ENCODE measurements at regions not wholly inside any gene's neighbourhood (a gene's known extent, or its start where the extent isn't known, plus 50 kb on each side); places are given as distances from the start of the nearest gene placed in this dataset.
"Not testable (repeated sequence)": the region's sequence is repeated elsewhere in the genome, so short reads cannot be mapped to it uniquely, and the experiment has no call there.

DNA sequence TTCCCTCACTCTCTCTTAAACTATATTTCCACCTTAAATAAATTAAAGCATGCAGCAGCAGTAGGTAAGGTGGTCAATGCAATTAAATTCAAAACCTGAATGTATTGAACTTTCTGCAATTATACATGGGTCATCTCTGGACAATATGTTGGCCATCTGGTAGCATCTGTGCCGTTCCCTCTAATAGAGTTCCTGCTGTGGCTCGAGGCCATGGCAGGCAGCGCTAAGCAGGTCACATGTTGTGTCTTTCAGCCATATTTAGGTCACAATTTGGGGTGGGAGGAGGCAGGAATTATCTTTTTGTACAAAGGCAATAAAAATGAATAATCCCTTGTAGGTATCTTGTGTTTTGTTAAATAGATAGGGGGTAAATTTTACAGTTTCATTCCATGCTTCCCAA, 676.2 kb downstream of the ZEB2 start:
- DNase-seq (ENCODE audit: extremely low spot score): no peak
- TF ChIP-seq CTCF (IDR thresholded peaks at IDR 0.05; ENCODE audit: control extremely low read depth, extremely low read depth, low read depth, missing control alignments): no peak
- ChIA-PET CTCF (no interaction called here), POLR2A (no interaction called here)

DNA sequence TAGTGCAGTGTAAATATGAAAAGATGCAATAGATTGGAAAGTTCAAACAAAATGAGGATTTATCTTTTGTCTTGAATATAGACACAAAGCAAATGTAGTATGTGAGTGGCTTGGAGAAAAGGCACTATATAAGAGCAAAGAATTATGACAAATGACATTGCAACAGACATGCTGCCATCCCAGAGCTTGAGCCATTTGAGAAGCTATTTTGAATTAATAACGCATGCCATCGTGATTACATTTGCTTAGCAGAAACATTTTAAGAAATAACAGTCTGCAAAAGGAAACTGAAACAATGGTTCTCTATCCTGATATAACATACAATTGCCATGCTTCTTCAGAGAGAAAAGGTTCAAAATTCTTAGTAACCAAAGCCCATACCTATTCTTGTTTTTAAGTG, 677.1 kb downstream of the ZEB2 start:
- POLR2A ChIA-PET: no interaction called here
- CTCF ChIA-PET: no interaction called here
- DNase-seq (ENCODE audit: extremely low spot score): no peak
- TF ChIP-seq CTCF (IDR thresholded peaks at IDR 0.05; ENCODE audit: control extremely low read depth, extremely low read depth, low read depth, missing control alignments): no peak

GRCh38 chr2:143841935-143842334, 678.0 kb downstream of the ZEB2 start:
- POLR2A ChIA-PET: no interaction called here
- no peak for TF ChIP-seq CTCF (IDR thresholded peaks at IDR 0.05; ENCODE audit: control extremely low read depth, extremely low read depth, low read depth, missing control alignments)
- CTCF ChIA-PET: interaction anchor here (1.0 to 1.7 kb wide), 4 partner anchors 10 to 73 kb away, joined by 3 to 4 read pairs (median 3); no protein-coding TSS in a partner anchor
- DNase-seq (ENCODE audit: extremely low spot score): no peak

DNA sequence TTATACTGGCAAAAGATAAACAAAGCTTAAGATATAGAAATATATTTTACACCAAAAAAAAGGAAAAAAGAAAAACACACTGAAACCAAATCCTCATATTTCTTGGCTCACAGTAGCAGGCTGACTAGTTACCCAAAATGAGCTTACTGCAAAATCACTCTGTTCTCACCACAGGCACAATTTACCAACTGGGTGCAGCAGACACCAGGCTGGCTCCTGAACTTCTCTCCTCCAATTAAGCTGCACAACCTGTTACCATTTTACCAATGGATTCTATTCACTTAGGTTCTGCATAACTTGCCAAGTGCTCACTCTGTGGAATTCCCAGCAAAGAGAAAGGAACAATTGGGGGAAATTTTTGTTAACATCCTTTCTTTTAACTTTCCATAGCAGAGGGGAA, 679.3 kb downstream of the ZEB2 start:
- no peak for DNase-seq (ENCODE audit: extremely low spot score)
- ChIA-PET CTCF (interaction anchor here (1.0 to 1.5 kb wide), 3 partner anchors 11 to 61 kb away, joined by 3 to 5 read pairs (median 3); no protein-coding TSS in a partner anchor), POLR2A (no interaction called here)
- no peak for TF ChIP-seq CTCF (IDR thresholded peaks at IDR 0.05; ENCODE audit: control extremely low read depth, extremely low read depth, low read depth, missing control alignments)

GRCh38 chr2:143840194-143840593, 679.7 kb downstream of the ZEB2 start:
- no peak for TF ChIP-seq CTCF (IDR thresholded peaks at IDR 0.05; ENCODE audit: control extremely low read depth, extremely low read depth, low read depth, missing control alignments)
- no peak for DNase-seq (ENCODE audit: extremely low spot score)
- CTCF ChIA-PET: interaction anchor here (1.0 to 1.5 kb wide), 4 partner anchors 10 to 61 kb away, joined by 3 to 5 read pairs (median 4); no protein-coding TSS in a partner anchor
- POLR2A ChIA-PET: no interaction called here

DNA sequence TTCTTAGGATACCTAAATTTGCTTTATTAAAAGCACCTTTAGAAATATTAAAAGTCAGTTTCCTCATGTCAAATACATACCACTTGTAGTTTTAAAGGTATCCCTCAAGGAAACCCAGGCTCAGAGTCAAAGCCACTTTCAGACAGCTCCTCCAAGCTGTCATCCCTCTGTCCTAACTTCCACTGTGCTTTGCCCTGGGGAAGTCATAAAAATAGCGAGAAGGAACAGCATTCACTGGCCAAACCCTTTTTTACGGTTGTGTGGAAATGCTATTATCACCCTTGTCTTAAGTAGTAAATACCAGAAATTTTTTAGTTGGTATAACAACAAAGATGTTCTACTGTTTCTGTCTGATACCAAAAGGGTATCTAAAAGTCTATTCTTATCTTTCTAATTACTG, 680.5 kb downstream of the ZEB2 start:
- no peak for DNase-seq (ENCODE audit: extremely low spot score)
- CTCF ChIA-PET: interaction anchor here (1.1 to 1.5 kb wide), 4 partner anchors 14 to 1913 kb away, joined by 3 to 5 read pairs (median 4); no protein-coding TSS in a partner anchor
- POLR2A ChIA-PET: no interaction called here
- no peak for TF ChIP-seq CTCF (IDR thresholded peaks at IDR 0.05; ENCODE audit: control extremely low read depth, extremely low read depth, low read depth, missing control alignments)

- CTCF ChIA-PET: interaction anchor here (1.5 kb wide), 1 partner anchor 18 kb away, joined by 3 read pairs; no protein-coding TSS in a partner anchor
- DNase-seq (ENCODE audit: extremely low spot score); POLR2A ChIA-PET: not testable (repeated sequence)
Observed at GRCh38 chr2:143837055-143837454, 682.9 kb downstream of the ZEB2 start.
